ENCODE measurements at regions not wholly inside any gene's neighbourhood (a gene's known extent, or its start where the extent isn't known, plus 50 kb on each side); places are given as distances from the start of the nearest gene placed in this dataset.

DNA sequence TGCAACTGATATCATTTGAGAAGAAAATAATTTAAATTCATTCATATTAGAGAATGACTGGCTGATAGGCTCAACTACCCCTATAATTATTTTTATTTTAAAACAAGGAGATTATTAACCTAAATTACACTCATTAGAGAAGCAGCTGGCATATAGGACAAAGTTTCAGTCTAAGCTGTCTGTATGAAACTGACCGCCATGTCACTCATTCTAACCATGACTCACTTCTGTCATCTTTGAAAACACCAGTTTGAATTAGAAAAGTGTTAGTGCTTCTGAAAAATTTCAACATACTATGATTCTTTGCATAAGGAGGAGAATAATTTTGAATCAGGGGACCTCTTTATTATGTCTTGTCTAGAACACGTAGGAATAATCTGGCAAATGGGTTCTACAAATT is 1058.5 kb downstream of the ROBO2 start:
- TF ChIP-seq, protein P1, sequence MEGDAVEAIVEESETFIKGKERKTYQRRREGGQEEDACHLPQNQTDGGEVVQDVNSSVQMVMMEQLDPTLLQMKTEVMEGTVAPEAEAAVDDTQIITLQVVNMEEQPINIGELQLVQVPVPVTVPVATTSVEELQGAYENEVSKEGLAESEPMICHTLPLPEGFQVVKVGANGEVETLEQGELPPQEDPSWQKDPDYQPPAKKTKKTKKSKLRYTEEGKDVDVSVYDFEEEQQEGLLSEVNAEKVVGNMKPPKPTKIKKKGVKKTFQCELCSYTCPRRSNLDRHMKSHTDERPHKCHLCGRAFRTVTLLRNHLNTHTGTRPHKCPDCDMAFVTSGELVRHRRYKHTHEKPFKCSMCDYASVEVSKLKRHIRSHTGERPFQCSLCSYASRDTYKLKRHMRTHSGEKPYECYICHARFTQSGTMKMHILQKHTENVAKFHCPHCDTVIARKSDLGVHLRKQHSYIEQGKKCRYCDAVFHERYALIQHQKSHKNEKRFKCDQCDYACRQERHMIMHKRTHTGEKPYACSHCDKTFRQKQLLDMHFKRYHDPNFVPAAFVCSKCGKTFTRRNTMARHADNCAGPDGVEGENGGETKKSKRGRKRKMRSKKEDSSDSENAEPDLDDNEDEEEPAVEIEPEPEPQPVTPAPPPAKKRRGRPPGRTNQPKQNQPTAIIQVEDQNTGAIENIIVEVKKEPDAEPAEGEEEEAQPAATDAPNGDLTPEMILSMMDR (IDR thresholded peaks at IDR 0.05): no peak
- TF ChIP-seq POLR2A (IDR thresholded peaks at IDR 0.05): no peak

All from upper lobe of left lung (tissue), 4 donors.